DMS114 treated with DMSO at 0.1 percent for 48 hours (cell line): ENCODE measurements at regions not wholly inside any gene's neighbourhood (a gene's known extent, or its start where the extent isn't known, plus 50 kb on each side); places are given as distances from the start of the nearest gene placed in this dataset.

Source experiments
- DNase-seq: peaks from one replicate; lab custom pipeline; 2025; ENCODE audit not compliant: unreplicated experiment; lab: John Stamatoyannopoulos, UW

DNA sequence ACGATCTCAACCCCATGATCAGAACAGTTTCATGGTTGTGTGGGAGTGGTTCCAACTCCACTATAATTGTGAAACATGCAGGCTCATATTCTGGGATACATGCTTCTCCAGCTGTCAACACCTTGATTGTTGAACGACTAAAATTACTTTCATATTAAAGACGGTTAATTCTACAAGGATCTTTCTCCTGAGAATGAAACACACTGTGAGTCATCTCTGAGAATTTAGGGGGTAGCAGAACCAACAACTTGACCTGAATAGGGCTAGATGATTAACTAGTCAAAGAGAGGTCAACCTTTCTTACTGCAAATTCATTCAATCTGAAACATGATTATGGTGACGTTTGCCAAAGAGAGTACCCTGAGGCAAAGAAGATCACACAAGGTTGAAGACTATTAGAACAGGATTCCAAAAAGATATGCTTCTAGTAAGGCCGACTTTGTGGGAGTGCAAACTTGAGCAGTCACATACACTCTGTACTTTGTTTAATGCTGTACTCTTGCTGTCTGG, 175.2 kb upstream of the CITED2 start:
- no peak for DNase-seq

DNA sequence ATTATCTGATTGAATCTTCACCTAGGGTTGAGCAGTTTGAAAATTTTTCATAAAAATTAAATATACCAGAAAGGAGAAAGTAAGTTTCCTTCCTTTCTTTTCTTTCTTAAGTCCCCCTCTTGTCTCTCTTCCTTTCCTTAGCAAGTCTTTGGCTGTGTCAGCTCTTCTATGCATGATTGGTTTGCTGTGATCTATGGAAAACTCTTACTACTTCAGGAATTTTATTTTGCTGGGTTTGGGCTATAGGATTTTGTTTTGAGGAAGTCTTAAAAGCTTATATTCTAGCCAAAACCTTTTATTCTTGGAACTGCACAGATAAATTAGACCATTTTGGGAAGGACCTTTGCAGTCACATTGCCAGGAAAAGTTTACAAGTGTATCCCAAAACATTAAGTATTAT, 173.4 kb upstream of the CITED2 start:
- DNase-seq: no peak

DNA sequence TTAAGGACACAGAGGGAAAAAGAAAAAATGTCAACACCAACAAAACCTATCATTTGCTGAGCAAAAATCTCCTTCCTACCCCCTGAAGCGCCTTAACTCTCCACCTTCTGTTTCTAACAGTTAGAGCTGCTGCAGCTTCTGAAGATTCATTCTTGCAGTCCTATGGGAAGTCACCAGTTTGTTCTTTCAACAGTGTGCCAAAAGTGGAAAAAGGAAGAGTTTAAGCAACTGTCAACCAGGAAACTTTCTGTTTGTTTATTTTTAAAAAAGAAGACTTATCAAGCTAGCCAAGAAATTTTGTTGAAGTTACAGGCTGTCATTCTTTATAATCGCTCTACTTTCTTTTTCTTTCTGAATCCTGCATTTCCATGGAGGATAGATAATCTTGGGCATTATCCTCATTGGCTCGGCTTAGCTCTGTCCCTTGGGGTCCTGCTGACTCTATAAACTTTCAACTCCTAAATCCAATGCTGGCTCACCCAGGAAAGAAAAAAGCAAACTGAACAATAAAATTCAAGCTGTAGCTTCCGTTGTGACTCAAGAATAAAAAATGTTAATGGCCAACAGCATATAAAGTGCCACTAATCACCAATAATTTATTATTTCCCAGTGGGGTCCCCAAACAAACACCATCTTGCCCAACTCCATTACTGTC, 172.8 kb upstream of the CITED2 start:
- no peak for DNase-seq

DNA sequence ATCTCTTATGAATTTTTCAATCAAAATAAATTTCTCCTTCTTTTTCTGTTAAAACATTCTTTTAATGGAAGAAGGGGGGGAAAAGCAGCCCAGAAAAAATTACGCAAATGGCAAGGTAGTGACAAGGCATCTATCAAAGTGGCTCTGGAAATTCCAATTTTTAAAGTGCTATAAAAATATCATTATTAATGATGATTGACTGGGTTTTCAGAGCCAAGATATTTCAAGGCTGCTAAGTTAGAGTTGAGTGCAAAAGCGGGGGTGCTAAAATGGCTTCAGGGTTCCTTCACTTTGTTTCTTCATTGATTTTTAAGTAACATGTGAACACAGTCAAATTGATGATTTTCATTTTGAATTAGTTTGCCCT, 171.6 kb upstream of the CITED2 start:
- DNase-seq: no peak

DNA sequence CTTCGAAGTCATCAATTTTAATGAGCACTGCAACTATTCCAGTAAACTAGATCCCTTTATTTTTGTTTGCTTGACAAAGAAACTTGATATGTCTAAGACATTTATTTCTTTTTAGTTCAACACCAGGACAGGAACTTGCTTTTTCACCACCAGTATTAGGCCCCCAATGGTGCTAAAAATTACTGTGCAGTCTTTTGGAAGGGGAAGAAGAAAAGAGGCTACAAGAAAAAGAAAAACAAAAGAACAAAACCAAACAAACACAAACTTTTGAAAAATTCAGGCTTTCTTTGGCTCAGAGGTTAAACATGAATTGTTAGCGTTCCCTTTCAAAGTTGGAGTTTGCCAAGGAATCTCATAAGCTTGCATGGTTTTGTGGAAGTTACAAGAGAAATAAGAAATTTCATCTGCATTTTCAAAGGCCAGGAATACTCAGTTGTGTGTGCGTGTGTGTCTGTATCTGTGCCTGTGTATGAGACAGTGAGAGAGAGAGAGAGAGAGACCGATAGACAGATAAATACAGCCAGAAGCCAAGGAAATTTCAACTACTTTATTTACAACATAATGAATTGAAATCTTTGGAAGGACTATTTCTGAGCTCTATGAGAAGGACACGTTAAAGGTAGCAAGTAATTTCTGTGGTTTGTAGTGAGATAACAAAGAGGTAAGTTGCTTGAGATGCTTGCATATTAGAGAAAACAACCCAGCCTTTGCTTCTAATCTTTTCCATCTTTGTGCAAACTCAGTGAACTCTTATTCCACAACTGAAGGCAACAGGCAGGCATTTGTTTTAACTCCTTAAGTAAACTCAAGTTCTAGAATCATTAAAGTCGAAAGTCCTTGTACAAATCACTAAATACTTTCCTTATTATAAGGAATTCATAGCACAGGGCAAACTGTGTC, 171.0 kb upstream of the CITED2 start:
- DNase-seq: no peak

DNA sequence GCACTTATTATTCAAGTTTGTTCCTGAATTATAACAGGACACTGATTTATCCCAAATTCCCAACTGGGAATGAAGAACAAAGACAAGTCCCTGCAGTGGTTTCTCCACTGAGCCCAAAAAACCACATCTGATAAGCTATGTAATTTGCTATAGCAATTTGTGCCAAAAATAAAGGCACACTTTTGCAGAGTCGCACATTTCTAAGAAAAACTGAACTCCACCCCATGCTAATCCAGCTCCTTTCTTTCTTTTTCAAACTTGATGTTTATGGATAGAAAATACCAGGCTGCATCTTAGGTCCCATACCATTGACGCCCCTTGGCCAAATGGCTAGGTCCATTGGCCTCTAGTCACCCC, 170.2 kb upstream of the CITED2 start:
- DNase-seq: no peak

DNA sequence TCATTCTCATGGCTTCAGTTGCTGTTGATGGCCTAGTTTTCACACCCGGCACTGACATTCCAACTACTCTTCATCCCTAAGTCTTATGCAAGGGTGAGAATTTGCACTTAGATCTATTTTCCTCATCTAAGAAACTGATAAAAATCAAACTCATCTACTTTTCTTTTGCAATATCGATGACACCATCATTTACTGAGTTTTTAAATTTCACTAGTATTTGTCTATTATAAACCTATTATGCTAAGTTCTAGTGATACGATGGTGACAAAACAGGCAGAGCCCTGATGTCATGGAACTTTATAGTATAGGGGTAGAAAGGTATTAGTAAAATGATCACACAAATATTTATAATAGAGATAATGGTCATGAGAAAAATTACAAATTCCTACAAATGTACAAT, 167.9 kb upstream of the CITED2 start:
- no peak for DNase-seq

DNA sequence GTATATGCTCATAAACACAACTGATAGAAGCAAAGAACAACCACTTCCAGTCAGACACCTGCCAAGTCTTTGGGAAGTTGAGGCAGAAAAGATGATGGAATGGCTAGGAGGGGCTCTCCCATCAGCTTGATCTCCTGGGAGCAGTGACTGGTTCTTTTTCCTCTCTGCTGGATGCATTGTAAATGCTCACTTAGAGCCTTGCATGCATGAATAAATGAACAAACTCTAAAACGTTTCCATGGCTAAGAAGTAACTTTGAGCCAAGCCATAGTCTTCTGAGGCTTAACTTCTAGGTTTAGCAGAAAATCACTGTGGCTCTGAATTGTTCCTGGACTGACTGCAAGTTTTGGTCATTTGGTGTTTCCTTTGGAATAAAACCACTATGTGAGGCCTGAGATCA, 166.4 kb upstream of the CITED2 start:
- DNase-seq: no peak

DNA sequence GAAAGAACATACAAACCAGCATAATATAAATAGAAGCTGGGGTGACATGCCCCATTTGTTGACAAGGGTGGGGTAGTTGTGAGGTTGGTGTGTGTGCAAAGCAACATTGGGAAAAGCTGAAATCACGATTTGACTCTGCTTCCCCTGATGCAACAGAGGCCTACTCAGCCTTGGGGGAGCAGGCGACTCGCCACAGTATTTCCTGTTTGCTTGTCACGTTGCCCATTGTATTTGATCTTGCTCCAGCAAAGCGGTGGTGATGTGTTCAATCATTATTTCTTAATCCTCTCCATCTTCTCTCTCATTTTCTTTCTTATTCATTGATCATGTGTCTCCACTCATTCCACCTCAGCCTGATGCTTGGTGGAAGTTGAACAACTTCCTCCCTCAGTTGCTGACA, 165.8 kb upstream of the CITED2 start:
- no peak for DNase-seq

DNA sequence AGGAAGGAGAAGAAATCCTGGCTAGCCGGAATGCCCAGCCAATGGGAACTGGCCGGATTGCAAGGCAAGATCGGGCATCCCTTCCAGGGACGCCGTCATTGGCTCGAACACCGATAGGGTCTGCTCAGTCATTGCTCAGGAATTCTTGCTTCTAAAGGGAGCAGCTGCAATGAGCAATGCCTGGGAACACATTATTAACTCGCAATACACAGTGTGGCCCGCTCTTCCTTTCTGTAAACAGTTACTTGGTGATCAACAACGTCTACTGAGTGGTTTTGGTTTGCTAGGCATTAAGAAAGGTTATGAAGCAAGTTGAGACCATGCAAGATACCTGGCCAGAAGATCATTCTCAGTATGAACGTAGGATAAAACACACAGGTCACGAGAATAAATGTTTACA, 165.4 kb upstream of the CITED2 start:
- no peak for DNase-seq

DNA sequence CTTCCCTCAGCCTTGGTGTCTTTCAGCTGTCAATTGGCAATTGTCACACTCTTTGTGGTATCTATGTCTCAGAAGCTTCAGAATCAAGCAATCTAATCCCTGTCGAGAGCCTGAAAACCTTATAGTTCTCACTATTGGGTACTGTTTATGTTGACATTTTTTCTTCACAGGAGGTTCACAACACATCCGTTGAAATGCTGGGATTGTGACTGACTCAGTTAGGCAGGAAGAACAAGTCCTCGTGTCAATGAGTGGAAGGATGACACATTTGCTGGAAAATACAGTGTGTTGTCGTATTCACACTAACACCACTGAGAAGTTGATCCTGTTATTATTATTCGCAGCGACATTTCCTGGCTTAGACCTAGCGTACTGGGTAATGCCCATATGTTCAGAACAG, 163.9 kb upstream of the CITED2 start:
- no peak for DNase-seq

DNA sequence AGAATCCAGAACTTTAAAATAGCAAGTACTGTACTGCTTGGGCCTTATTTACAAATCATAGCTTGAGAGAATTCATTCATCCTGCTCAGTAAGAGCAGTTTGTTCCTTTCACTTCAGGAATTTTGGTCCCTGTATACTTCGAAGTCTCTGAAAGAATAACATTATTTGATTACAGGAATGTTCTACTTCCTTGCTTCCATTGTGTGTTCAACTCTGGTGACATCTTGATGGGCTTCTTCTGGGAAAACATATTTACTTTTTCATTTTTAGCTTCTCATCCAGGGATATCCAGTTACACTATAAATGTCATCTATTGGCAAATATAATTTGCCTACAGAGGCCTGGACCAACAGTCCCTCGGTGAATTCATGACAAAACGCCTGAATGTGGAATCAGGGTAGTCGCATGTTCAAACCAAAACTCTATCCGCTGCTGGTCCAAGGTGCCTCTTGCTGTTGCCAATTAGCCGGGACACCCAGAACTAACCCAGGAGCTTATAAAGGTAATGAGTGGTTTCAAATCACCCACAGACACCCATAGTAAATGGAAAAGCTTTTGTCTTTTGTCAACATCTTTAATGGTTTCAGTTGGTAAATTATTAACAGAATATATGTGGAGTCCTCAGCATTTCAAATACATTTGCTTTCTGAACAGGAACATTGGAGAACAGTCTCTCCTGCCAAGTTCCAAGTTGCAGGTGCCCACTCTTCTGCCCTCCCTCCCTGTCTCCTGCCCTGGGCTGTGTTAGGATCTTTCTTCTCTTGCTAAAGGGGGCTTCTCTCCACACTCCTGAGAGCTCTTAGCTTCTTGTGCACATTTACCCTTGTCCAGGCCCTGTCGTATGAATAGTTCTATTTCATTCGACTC, 162.5 kb upstream of the CITED2 start:
- no peak for DNase-seq

DNA sequence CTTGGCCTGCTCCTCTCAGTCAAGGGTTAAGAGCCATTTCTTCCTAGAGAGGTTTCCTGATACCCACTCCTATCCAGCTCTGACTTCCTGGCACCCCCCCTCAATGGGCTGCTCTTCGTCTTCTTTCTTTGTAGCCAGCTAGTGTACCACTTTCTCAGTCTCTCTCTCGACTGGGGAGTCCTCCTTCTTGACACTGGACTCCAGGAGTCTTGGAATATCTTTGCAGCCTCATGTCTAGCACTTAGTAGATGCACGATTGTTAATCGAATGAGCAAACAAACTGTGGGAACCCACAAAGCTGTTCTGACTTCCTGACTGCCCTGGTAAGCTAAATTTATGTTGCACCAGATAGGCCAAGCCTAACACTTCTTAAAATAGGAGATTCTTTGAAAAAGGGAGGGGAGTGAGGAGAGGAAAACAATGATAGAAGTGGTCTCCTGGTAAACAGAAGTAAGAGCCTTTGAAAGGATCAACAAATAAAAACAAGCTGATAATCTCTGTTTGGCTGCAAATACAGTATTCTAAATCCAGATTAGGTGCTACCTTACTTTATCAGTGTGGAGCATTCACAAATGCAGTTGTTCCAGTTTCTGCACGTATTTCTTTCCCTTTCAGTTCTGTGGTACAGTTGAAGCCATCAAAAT, 160.1 kb upstream of the CITED2 start:
- no peak for DNase-seq

DNA sequence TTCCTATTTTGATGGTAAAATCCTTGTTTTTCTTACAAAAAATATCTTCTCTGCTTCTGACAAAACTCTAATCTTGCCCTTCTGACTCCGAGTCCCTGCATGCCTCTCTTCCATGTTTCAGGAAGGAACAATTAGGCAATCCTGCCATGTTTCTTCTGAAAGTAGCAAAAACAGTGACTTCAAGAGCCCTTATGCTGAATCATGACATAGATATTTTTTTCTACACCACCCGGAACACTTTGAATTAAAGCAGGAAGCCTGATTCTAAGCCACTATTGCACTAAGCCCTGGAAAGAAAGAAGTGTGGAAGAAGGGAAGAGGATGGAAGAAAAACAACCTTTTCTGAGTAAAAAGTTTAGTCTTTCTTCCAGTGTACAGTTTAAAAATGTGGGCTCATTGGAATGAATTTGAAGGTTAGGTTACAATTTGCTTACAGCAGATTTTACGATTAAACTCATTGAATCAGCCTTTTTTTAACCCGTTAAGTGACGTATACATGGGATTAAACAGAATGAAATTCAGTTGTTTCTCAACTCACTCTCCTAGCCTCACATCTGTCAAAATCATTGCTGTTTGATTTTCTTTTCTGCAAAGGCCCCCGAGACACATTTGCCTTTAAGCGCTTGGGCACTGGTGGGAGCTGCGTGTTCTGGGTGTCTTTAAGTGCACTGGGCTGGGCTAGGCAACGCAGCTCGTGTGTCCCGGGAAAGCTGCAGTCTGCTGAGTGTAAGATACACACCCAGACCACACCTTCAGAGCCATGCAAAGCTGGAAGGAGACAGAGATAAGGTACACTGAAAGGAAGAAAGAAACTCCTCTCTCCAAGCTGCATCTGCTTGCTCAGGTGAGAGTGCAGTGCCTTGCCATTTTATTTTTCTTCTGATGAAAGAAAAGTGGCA, 159.4 kb upstream of the CITED2 start:
- DNase-seq: no peak

DNA sequence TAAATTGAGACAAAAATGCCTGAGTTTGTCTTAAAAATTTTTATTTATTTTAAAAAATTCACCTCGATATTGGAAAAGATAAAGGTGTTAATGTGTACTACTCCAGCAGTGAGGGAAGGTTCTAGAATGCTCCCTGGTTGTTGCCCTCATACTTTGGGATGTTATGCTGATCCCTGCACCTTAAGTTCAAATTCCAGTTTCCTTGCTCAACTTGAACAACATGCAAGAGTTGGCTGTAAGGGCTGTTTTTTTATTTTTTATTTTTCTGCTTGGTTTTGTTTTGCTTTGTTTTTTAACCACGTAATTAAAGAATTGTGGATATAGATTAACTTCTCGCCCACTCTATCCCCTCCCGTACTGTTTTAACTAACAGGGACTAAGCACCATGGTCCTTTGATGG, 158.7 kb upstream of the CITED2 start:
- DNase-seq: no peak

DNA sequence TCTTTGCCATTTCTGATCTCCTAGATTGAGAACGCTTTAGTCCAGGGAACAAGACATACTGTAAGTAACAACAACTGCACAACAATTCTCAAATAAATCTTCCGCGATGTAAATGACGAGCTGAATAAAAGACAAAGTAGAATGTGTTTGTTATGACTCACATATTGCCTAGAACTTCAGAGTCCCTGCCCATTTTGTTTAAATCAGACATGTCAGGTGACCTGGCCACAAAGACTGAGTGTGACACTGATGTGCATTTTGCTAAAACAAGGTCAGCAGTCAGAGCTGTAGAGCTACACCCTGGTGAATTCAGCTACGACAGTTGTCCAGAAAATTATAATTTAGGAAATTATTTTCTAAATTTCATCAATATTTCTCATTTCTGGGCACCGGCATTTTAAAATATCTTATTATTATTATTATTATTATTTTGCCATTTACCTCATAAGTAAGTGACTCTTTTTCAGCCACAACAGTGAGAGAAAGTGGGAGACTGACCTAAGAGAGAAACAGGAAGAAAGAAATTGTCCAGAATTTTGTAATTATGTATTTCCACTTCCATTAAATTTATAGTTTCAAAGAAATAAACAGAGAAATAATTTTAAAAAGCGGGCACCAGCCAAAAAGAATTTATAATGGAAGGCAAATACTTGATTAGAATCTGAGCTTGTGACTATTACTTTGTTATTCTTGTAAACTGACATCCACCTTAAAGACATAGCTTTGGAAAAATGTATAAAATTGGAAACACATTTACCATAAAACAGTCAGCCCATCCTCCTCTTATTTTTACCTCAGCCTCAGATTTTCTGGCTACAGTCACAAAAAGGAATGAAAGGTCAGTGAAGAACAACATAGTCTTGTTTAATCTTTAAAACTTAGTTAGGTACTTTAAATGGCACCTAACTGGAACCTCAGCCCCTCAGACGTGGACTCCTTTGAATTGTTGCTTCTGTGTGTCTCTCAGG, 157.0 kb upstream of the CITED2 start:
- DNase-seq: no peak

DNA sequence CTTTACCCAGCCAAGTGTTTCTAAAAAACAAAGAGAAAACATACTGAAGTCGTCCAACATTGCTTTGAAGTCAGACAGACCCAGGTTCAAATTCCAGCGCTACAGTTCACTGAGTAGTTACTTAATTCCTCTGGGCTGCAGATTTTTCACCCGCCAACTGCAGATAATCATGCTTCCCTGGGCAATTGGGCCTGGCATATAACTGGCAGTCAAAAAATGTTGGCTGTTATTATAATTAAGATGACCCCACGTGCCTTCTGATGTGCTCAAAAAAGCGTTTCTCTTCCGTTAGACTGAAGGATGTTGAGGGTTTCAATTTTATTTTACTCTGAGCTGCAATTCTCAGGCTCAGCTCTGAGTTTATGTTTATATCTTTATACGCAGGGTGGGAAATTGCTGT, 156.1 kb upstream of the CITED2 start:
- no peak for DNase-seq

DNA sequence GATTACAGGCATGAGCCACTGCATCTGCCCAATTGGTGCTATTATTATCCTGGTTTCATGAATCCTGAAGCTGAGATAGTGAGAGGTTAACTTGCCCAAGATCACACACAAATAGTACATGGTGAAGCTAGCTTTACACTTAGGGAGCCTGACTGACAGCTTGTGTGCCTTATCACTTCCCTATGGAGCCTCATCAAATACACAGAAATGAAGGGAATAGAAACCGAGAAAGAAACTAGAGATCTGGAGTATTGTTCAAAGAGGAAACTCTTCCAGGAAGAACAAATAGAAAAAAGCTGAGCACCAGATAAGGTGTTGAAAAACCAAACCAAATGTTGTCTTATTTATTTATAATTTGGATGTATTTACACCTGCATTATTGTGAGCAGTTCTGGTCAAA, 155.0 kb upstream of the CITED2 start:
- no peak for DNase-seq

DNA sequence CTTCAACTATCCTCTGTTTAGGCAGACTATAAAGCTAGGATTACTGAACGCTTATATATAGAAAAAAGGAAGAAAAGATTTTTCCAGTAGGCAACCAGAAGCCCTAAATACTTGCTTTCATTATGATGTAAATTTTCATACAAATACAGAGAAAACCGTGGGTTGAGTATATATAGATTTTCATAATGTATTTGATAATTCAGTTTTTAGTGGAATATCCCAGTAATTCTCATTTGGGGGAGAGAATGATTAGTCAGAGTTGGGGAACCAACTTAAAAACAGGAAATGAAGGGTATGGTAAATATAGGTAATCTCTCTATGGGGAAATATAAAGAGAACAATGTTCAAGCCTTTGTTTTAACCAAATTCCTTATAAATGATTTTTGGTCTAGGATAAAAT, 154.0 kb upstream of the CITED2 start:
- DNase-seq: no peak
